HEK293T (cell line): ENCODE measurements at regions not wholly inside any gene's neighbourhood (a gene's known extent, or its start where the extent isn't known, plus 50 kb on each side); places are given as distances from the start of the nearest gene placed in this dataset.

Experiments
- ARNT ChIP-seq: fragments of 450-650 bp; IDR thresholded peaks from 2 replicates; pipeline ENCODE4 v1.6.1; 2017; ENCODE audit warnings: mild to moderate bottlenecking
- BHLHE40 ChIP-seq: fragments of 450-650 bp; IDR thresholded peaks from 2 replicates; pipeline ENCODE4 v1.6.1; 2016; ENCODE audit warnings: mild to moderate bottlenecking, moderate library complexity, borderline replicate concordance
- CTBP1 ChIP-seq: fragments of 450-650 bp; IDR thresholded peaks from 2 replicates; pipeline ENCODE4 v1.6.1; 2016; ENCODE audit warnings: borderline replicate concordance
- ELF4 ChIP-seq: fragments of 450-650 bp; IDR thresholded peaks from 2 replicates; pipeline ENCODE4 v1.6.1; 2017; ENCODE audit warnings: antibody characterized with exemption
- FOXA1 ChIP-seq: fragments of 450-650 bp; IDR thresholded peaks from 2 replicates; pipeline ENCODE4 v1.6.1; 2016; ENCODE audit warnings: mild to moderate bottlenecking
- FOXK2 ChIP-seq: fragments of 450-650 bp; IDR thresholded peaks from 2 replicates; pipeline ENCODE4 v1.6.1; 2016; ENCODE audit warnings: mild to moderate bottlenecking
- FOXM1 ChIP-seq: fragments of 450-650 bp; IDR thresholded peaks from 2 replicates; pipeline ENCODE4 v1.6.1; 2017; ENCODE audit warnings: mild to moderate bottlenecking, borderline replicate concordance
- HDGF ChIP-seq: fragments of 450-650 bp; IDR thresholded peaks from 2 replicates; pipeline ENCODE4 v1.6.1; 2017; ENCODE audit warnings: antibody characterized with exemption, borderline replicate concordance
- LEF1 ChIP-seq: fragments of 450-650 bp; IDR thresholded peaks from 2 replicates; pipeline ENCODE4 v1.6.1; 2017; ENCODE audit warnings: mild to moderate bottlenecking, borderline replicate concordance
- PKNOX1 ChIP-seq: fragments of 450-650 bp; IDR thresholded peaks from 2 replicates; pipeline ENCODE4 v1.6.1; 2016
- SP1 ChIP-seq: fragments of 450-650 bp; IDR thresholded peaks from 2 replicates; pipeline ENCODE4 v1.6.1; 2017
- SUZ12 ChIP-seq: fragments of 450-650 bp; IDR thresholded peaks from 2 replicates; pipeline ENCODE4 v1.6.1; 2016; ENCODE audit warnings: mild to moderate bottlenecking
- TARDBP ChIP-seq: fragments of 450-650 bp; IDR thresholded peaks from 2 replicates; pipeline ENCODE4 v1.6.1; 2016
- ZNF384 ChIP-seq: fragments of 450-650 bp; IDR thresholded peaks from 2 replicates; pipeline ENCODE4 v1.6.1; 2016

DNA sequence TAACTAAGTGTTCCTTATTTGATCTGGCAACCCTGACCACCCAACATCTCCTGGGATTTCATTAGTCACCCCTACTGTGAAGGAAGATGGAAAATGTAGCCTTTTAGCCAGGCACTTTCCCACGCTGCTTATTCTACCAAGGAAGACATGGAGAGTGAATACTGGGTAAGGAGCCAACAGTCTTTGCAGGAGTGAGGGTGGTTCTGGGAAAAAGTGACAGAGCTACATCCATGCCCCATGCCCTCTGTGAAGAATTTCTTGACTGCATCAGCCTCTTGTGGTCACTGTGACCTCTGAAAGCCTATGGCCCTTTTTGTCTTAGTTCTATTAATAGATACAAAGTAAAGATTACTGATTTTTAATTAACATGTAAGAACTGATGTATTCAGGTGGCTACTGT, 196.0 kb upstream of the EEA1 start:
- TF ChIP-seq SP1: no peak
- no peak for TF ChIP-seq LEF1
- TF ChIP-seq SUZ12: no peak
- no peak for TF ChIP-seq BHLHE40
- TF ChIP-seq FOXM1: no peak
- TF ChIP-seq FOXK2: no peak
- no peak for TF ChIP-seq ZNF384
- no peak for TF ChIP-seq FOXA1
- TF ChIP-seq TARDBP: no peak
- no peak for TF ChIP-seq PKNOX1
- no peak for TF ChIP-seq CTBP1
- no peak for TF ChIP-seq HDGF
- no peak for TF ChIP-seq ARNT
- no peak for TF ChIP-seq ELF4
